GM12891 (cell line): ENCODE measurements at regions not wholly inside any gene's neighbourhood (a gene's known extent, or its start where the extent isn't known, plus 50 kb on each side); places are given as distances from the start of the nearest gene placed in this dataset.

Experiments used
- PAX5 ChIP-seq: IDR thresholded peaks from 2 replicates; pipeline ENCODE4 v1.6.1; 2011; ENCODE audit warnings: low read length, moderate library complexity, mild to moderate bottlenecking; ENCODE audit not compliant: insufficient read depth, severe bottlenecking
- POLR2A ChIP-seq: IDR thresholded peaks from 2 replicates; pipeline ENCODE4 v1.6.1; 2011; ENCODE audit warnings: low read depth, low read length, control low read depth
- POLR2AphosphoS5 ChIP-seq: IDR thresholded peaks from 2 replicates; pipeline ENCODE4 v1.6.1; 2011; ENCODE audit warnings: low read depth, low read length, control low read depth
- POU2F2 ChIP-seq: IDR thresholded peaks from 2 replicates; pipeline ENCODE4 v1.6.1; 2011; ENCODE audit warnings: low read depth, mild to moderate bottlenecking, control low read depth, low read length, moderate library complexity
- SPI1 ChIP-seq: IDR thresholded peaks from 2 replicates; pipeline ENCODE4 v1.6.1; 2011; ENCODE audit warnings: low read depth, low read length, control low read depth
- TAF1 ChIP-seq: IDR thresholded peaks from 2 replicates; pipeline ENCODE4 v1.6.1; 2011; ENCODE audit warnings: low read depth, low read length, control low read depth

GRCh38 chr4:123618606-123619005, 222.0 kb downstream of the SPRY1 start:
- no peak for TF ChIP-seq POLR2A
- TF ChIP-seq POLR2AphosphoS5 = no peak
- no peak for TF ChIP-seq TAF1
- TF ChIP-seq SPI1 = no peak
- no peak for TF ChIP-seq PAX5
- no peak for TF ChIP-seq POU2F2
